Activated B cell treated with CpG ODN at 0.5 μM for 24 hours (primary cell): ENCODE measurements at regions not wholly inside any gene's neighbourhood (a gene's known extent, or its start where the extent isn't known, plus 50 kb on each side); places are given as distances from the start of the nearest gene placed in this dataset.

Experiments
- ATAC-seq: fragments of 200-7000 bp; cut with Tn5 transposase; one replicate; pipeline ENCODE4 v1.10.0; 2021; ENCODE audit warnings: low read depth, mild to moderate bottlenecking, moderate library complexity
- CTCF ChIA-PET: fragments of 350-600 bp; sonication (Branson Sonifier 250); formaldehyde crosslinking; loops from one replicate; lab custom pipeline; 2021; ENCODE audit warnings: antibody characterized with exemption; lab: Charles Lee
- POLR2A ChIA-PET: fragments of 350-600 bp; sonication (Branson Sonifier 250); formaldehyde crosslinking; loops from one replicate; lab custom pipeline; 2021; ENCODE audit warnings: antibody characterized with exemption; lab: Charles Lee
- DNase-seq: peaks from one replicate; pipeline ENCODE4 v3.0.0; 2022
- H3K27ac Mint-ChIP-seq: one replicate; pipeline ENCODE4 v1.8.0; 2020; ENCODE audit warnings: mixed read lengths
- H3K27me3 Mint-ChIP-seq: one replicate; pipeline ENCODE4 v1.8.0; 2021; ENCODE audit warnings: mixed read lengths
- H3K36me3 Mint-ChIP-seq: one replicate; pipeline ENCODE4 v1.8.0; 2021; ENCODE audit warnings: low read depth, mixed read lengths
- H3K4me1 Mint-ChIP-seq: one replicate; pipeline ENCODE4 v1.8.0; 2021; ENCODE audit warnings: mixed read lengths
- H3K4me3 Mint-ChIP-seq: one replicate; pipeline ENCODE4 v1.8.0; 2020; ENCODE audit warnings: mild to moderate bottlenecking, mixed read lengths
- H3K9me3 Mint-ChIP-seq: one replicate; pipeline ENCODE4 v1.8.0; 2020; ENCODE audit warnings: mixed read lengths
- intact Hi-C: fragments of 100-400 bp; cut with micrococcal nuclease; formaldehyde crosslinking; loops from one replicate; pipeline ENCODE4 v1.15.1; 2024
- TF ChIP-seq, protein P1 (sequence below): fragments of 200-600 bp; IDR thresholded peaks from one replicate; pipeline ENCODE4 v1.8.0; 2022; ENCODE audit warnings: antibody characterized with exemption, mild to moderate bottlenecking

- ATAC-seq (no peak), DNase-seq (no peak)
- TF ChIP-seq, protein P1, sequence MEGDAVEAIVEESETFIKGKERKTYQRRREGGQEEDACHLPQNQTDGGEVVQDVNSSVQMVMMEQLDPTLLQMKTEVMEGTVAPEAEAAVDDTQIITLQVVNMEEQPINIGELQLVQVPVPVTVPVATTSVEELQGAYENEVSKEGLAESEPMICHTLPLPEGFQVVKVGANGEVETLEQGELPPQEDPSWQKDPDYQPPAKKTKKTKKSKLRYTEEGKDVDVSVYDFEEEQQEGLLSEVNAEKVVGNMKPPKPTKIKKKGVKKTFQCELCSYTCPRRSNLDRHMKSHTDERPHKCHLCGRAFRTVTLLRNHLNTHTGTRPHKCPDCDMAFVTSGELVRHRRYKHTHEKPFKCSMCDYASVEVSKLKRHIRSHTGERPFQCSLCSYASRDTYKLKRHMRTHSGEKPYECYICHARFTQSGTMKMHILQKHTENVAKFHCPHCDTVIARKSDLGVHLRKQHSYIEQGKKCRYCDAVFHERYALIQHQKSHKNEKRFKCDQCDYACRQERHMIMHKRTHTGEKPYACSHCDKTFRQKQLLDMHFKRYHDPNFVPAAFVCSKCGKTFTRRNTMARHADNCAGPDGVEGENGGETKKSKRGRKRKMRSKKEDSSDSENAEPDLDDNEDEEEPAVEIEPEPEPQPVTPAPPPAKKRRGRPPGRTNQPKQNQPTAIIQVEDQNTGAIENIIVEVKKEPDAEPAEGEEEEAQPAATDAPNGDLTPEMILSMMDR, result no peak
- ChIA-PET POLR2A (no interaction called here), CTCF (no interaction called here)
- H3K4me1 Mint-ChIP-seq, result no peaks in the 10 kb centered on the region
- peaks cover 2% of the 10 kb centered on the region for H3K9me3 Mint-ChIP-seq
- H3K36me3 Mint-ChIP-seq, result no peaks in the 10 kb centered on the region
- H3K27me3 Mint-ChIP-seq, result no peaks in the 10 kb centered on the region
- intact Hi-C loops, result no loop called here
- H3K27ac Mint-ChIP-seq, result no peak overlapping the region
- no peak overlapping the region for H3K4me3 Mint-ChIP-seq
These were observed 657.1 kb downstream of the NR2F1-AS1 start for GRCh38 chr5:92923885-92924284.

- ChIA-PET CTCF (no interaction called here), POLR2A (no interaction called here)
- Mint-ChIP-seq H3K4me1 (no peaks in the 10 kb centered on the region), H3K27me3 (no peaks in the 10 kb centered on the region), H3K4me3 (no peak overlapping the region), H3K9me3 (peaks cover 2% of the 10 kb centered on the region), H3K27ac (no peak overlapping the region), H3K36me3 (no peaks in the 10 kb centered on the region)
- DNase-seq (no peak), ATAC-seq (no peak)
- intact Hi-C loops, result no loop called here
- TF ChIP-seq, protein P1, result no peak
These were observed 658.6 kb downstream of the NR2F1-AS1 start for GRCh38 chr5:92922231-92922967.

GRCh38 chr5:92917044-92917443, 664.0 kb downstream of the NR2F1-AS1 start:
- ATAC-seq, result no peak
- Mint-ChIP-seq H3K4me1 (no peaks in the 10 kb centered on the region), H3K9me3 (peaks cover 2% of the 10 kb centered on the region), H3K36me3 (no peaks in the 10 kb centered on the region), H3K27ac (no peak overlapping the region), H3K4me3 (no peak overlapping the region), H3K27me3 (no peaks in the 10 kb centered on the region)
- TF ChIP-seq, protein P1, result no peak
- ChIA-PET CTCF (no interaction called here), POLR2A (no interaction called here)
- DNase-seq, result no peak
- intact Hi-C loops, result no loop called here

DNA sequence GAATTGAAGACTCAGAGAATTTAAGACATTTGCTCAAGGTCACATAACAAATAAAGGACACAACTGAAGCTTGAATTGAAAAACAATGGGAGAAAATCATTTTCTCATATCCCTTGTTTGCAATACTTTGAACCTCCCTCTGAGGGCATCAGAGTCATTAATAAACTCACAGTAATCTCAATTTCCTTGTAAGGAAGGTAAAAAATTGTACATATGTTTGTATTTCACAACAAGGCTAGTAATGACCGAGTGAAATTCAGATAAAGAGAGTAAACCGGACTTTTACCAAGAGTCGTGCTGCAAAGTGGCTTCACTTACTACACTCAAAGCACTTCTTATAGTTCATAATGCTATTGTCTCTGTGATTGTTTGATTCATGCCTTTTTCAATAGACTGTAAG, 665.0 kb downstream of the NR2F1-AS1 start:
- Mint-ChIP-seq H3K36me3 (no peaks in the 10 kb centered on the region), H3K27me3 (no peaks in the 10 kb centered on the region), H3K27ac (no peak overlapping the region), H3K9me3 (peaks cover under 1% of the 10 kb centered on the region), H3K4me1 (no peaks in the 10 kb centered on the region), H3K4me3 (no peak overlapping the region)
- TF ChIP-seq, protein P1, result no peak
- ChIA-PET CTCF (no interaction called here), POLR2A (no interaction called here)
- no peak for DNase-seq
- ATAC-seq, result no peak
- intact Hi-C loops, result no loop called here

GRCh38 chr5:92912283-92912682, 668.7 kb downstream of the NR2F1-AS1 start:
- H3K27ac Mint-ChIP-seq, result no peak overlapping the region
- ChIA-PET CTCF (no interaction called here), POLR2A (no interaction called here)
- H3K9me3 Mint-ChIP-seq, result no peaks in the 10 kb centered on the region
- intact Hi-C loops, result no loop called here
- no peaks in the 10 kb centered on the region for H3K36me3 Mint-ChIP-seq
- no peaks in the 10 kb centered on the region for H3K4me1 Mint-ChIP-seq
- TF ChIP-seq, protein P1, result no peak
- no peaks in the 10 kb centered on the region for H3K27me3 Mint-ChIP-seq
- DNase-seq (no peak), ATAC-seq (no peak)
- no peak overlapping the region for H3K4me3 Mint-ChIP-seq
